HG02642 (cell line): ENCODE measurements at regions not wholly inside any gene's neighbourhood (a gene's known extent, or its start where the extent isn't known, plus 50 kb on each side); places are given as distances from the start of the nearest gene placed in this dataset.
"Not testable (repeated sequence)": the region's sequence is repeated elsewhere in the genome, so short reads cannot be mapped to it uniquely, and the experiment has no call there.

Experiments used
- ATAC-seq: cut with Tn5 transposase; IDR thresholded peaks from one replicate; pipeline ENCODE4 v1.9.1; 2021; ENCODE audit warnings: mild to moderate bottlenecking; ENCODE audit not compliant: unreplicated experiment, poor library complexity

GRCh38 chr9:29514336-29514735 lies 1941.1 kb upstream of the C9orf72 start:
- no peak for ATAC-seq

GRCh38 chr9:29514862-29515261 lies 1941.6 kb upstream of the C9orf72 start:
- no peak for ATAC-seq

- no peak for ATAC-seq
These were observed 1975.2 kb upstream of the C9orf72 start for GRCh38 chr9:29548436-29548835.

- ATAC-seq, result no peak
These were observed 1982.2 kb upstream of the C9orf72 start for GRCh38 chr9:29555502-29555901.

GRCh38 chr9:29556317-29556716 lies 1983.0 kb upstream of the C9orf72 start:
- no peak for ATAC-seq

GRCh38 chr9:29556746-29557145 lies 1983.5 kb upstream of the C9orf72 start:
- ATAC-seq, result no peak

- ATAC-seq, result no peak
These were observed 1991.3 kb upstream of the C9orf72 start for GRCh38 chr9:29564564-29564963.

- ATAC-seq, result no peak
These were observed 2001.9 kb upstream of the C9orf72 start for GRCh38 chr9:29575219-29575618.

- no peak for ATAC-seq
These were observed 2015.1 kb upstream of the C9orf72 start for GRCh38 chr9:29588361-29588760.

GRCh38 chr9:29609282-29609681 lies 2036.0 kb upstream of the C9orf72 start:
- ATAC-seq, result no peak

- ATAC-seq, result no peak
These were observed 2040.5 kb upstream of the C9orf72 start for GRCh38 chr9:29613773-29614172.

GRCh38 chr9:29616844-29617243 lies 2043.6 kb upstream of the C9orf72 start:
- ATAC-seq, result no peak

- ATAC-seq, result no peak
These were observed 2052.0 kb upstream of the C9orf72 start for GRCh38 chr9:29625292-29625731.

- ATAC-seq, result no peak
These were observed 2052.7 kb upstream of the C9orf72 start for GRCh38 chr9:29625931-29626330.

- ATAC-seq, result not testable (repeated sequence)
These were observed 2055.6 kb upstream of the C9orf72 start for GRCh38 chr9:29628856-29629255.

GRCh38 chr9:29637471-29638237 lies 2064.4 kb upstream of the C9orf72 start:
- no peak for ATAC-seq

- no peak for ATAC-seq
These were observed 2067.2 kb upstream of the C9orf72 start for GRCh38 chr9:29640507-29640906.

- ATAC-seq, result no peak
These were observed 2071.2 kb upstream of the C9orf72 start for GRCh38 chr9:29644514-29644913.

- no peak for ATAC-seq
These were observed 2074.2 kb upstream of the C9orf72 start for GRCh38 chr9:29647451-29647850.

- no peak for ATAC-seq
These were observed 2074.9 kb upstream of the C9orf72 start for GRCh38 chr9:29648132-29648531.

GRCh38 chr9:29648601-29649000 lies 2075.3 kb upstream of the C9orf72 start:
- ATAC-seq, result no peak

GRCh38 chr9:29656641-29657406 lies 2083.5 kb upstream of the C9orf72 start:
- ATAC-seq, result no peak
